Thyroid gland (tissue), 4 donors: ENCODE measurements at regions not wholly inside any gene's neighbourhood (a gene's known extent, or its start where the extent isn't known, plus 50 kb on each side); places are given as distances from the start of the nearest gene placed in this dataset.

Experiments
- DNase-seq, 2 donors: peaks; one replicate each; pipeline ENCODE4 v3.0.0-alpha.2; 2019
- H3K27ac ChIP-seq, 3 donors: fragments of 200-600 bp; sonication (generic); 1 replicate in 2 of 3; 2 replicates in 1 of 3; pipeline ENCODE4 v1.5.1; 2016 to 2019; ENCODE audit warnings: mild to moderate bottlenecking in 1 of 3, moderate library complexity in 1 of 3
- H3K27me3 ChIP-seq: fragments of 200-600 bp; sonication (generic); one replicate; pipeline ENCODE4 v1.5.1; 2019
- H3K36me3 ChIP-seq, 2 donors: fragments of 200-600 bp; sonication (generic); one replicate each; pipeline ENCODE4 v1.5.1; 2016 to 2019
- H3K4me1 ChIP-seq, 2 donors: fragments of 200-600 bp; sonication (generic); one replicate each; pipeline ENCODE4 v1.5.1; 2017 to 2019
- H3K4me3 ChIP-seq, 3 donors: fragments of 200-600 bp; sonication (generic); replicated peaks in 1 of 3; 1 replicate in 2 of 3; 2 replicates in 1 of 3; pipeline ENCODE4 v1.5.1; 2016; ENCODE audit warnings: mild to moderate bottlenecking in 1 of 3
- H3K9me3 ChIP-seq: fragments of 200-600 bp; sonication (generic); one replicate; pipeline ENCODE4 v1.5.1; 2017
- CTCF ChIP-seq, 6 experiments: fragments of 200-600 bp in 3 of 6; fragments of 450-650 bp in 3 of 6; sonication (generic) in 3 of 6; IDR thresholded peaks; one replicate each; pipeline ENCODE4 v1.5.1; 2016 to 2019; ENCODE audit warnings: antibody characterized with exemption in 6 of 6, mild to moderate bottlenecking in 2 of 6, inconsistent platforms in 1 of 6, moderate library complexity in 1 of 6
- POLR2A ChIP-seq, 2 donors: fragments of 450-650 bp; IDR thresholded peaks; one replicate each; pipeline ENCODE4 v1.6.1; 2017; ENCODE audit warnings: antibody characterized with exemption in 2 of 2, mild to moderate bottlenecking in 2 of 2, moderate library complexity in 1 of 2
- WGBS, 2 donors: methylation state at CpG; one replicate each; pipeline ENCODE4 v1.1.5; 2017; 5-methylcytosine and 5-hydroxymethylcytosine counted together
- intact Hi-C: fragments of 100-400 bp; cut with DNase I; formaldehyde crosslinking; loops from one replicate; pipeline ENCODE4 v1.15.1; 2023

- no peaks in the 10 kb centered on the region for H3K36me3 ChIP-seq
- no peak overlapping the region for H3K4me3 ChIP-seq
- TF ChIP-seq CTCF (IDR thresholded peaks at IDR 0.05) = no peak
- TF ChIP-seq POLR2A (IDR thresholded peaks at IDR 0.05) = no peak
- no peak overlapping the region for H3K27ac ChIP-seq
- intact Hi-C loops = no loop called here
- no peak for DNase-seq
- H3K4me1 ChIP-seq = no peaks in the 10 kb centered on the region
- H3K27me3 ChIP-seq = no peaks in the 10 kb centered on the region
- no peaks in the 10 kb centered on the region for H3K9me3 ChIP-seq
Measured at GRCh38 chr18:66813138-66813537, 209.2 kb upstream of the CDH19 start.

DNA sequence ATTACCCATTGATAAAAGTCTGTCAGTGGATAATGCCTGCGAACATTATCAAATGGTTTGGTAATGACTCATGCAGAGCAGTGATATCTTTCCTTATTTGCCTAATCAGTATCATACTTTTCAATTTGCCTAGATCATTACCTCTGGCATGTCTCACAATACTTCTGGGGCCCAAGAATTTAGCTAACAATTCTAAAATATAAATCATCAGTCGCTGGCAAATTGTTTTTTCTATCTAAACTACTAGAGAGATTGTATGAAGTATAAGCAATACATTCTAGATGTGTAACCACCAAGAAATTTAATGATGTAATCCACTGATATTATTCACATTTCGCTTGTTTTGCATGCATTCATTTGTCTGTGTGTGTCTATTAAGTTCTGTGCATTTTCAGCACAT lies 191.2 kb upstream of the CDH19 start:
- Histone ChIP-seq H3K36me3 (no peaks in the 10 kb centered on the region), H3K27me3 (no peaks in the 10 kb centered on the region), H3K4me3 (no peak overlapping the region), H3K9me3 (no peaks in the 10 kb centered on the region), H3K4me1 (no peaks in the 10 kb centered on the region), H3K27ac (no peak overlapping the region)
- intact Hi-C loops = no loop called here
- WGBS, 2 donors = 63 to 68% methylated on average over 3 of the region's 3 CpGs
- TF ChIP-seq POLR2A (IDR thresholded peaks at IDR 0.05) (no peak), CTCF (IDR thresholded peaks at IDR 0.05) (no peak)
- DNase-seq = no peak

GRCh38 chr18:66792466-66792865 lies 188.6 kb upstream of the CDH19 start:
- no peak for DNase-seq
- no peak overlapping the region for H3K4me3 ChIP-seq
- intact Hi-C loops = no loop called here
- no peaks in the 10 kb centered on the region for H3K9me3 ChIP-seq
- TF ChIP-seq CTCF (IDR thresholded peaks at IDR 0.05) (no peak), POLR2A (IDR thresholded peaks at IDR 0.05) (no peak)
- H3K36me3 ChIP-seq = no peaks in the 10 kb centered on the region
- H3K27ac ChIP-seq = no peak overlapping the region
- no peaks in the 10 kb centered on the region for H3K27me3 ChIP-seq
- WGBS, 2 donors = 69 to 73% methylated on average over 3 of the region's 3 CpGs
- H3K4me1 ChIP-seq = no peaks in the 10 kb centered on the region

DNA sequence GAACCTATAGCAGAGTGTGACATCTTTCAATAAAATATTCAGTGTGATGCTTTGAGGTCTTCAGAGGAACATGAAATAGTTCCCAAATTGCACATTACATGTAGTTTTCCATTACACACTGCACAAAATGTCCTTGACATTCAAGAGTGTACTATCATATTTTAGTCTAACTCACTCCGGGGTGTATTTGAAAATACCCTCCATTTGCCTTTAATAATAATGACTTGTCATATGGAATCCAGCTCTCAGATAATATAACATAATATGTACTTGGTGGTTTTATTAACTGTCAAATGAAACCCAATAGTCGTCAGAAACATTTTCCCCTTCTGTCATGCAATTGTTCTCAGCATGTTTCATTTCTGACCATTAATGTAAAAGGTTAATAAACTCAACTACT lies 176.7 kb upstream of the CDH19 start:
- intact Hi-C loops = no loop called here
- H3K27ac ChIP-seq = no peak overlapping the region
- H3K27me3 ChIP-seq = no peaks in the 10 kb centered on the region
- no peaks in the 10 kb centered on the region for H3K4me1 ChIP-seq
- no peak for TF ChIP-seq CTCF (IDR thresholded peaks at IDR 0.05)
- TF ChIP-seq POLR2A (IDR thresholded peaks at IDR 0.05) = no peak
- no peak for DNase-seq
- no peaks in the 10 kb centered on the region for H3K9me3 ChIP-seq
- 80 to 90% methylated on average over 2 of the region's 2 CpGs for whole genome bisulfite sequencing, 2 donors
- H3K4me3 ChIP-seq = no peak overlapping the region
- H3K36me3 ChIP-seq = no peaks in the 10 kb centered on the region

DNA sequence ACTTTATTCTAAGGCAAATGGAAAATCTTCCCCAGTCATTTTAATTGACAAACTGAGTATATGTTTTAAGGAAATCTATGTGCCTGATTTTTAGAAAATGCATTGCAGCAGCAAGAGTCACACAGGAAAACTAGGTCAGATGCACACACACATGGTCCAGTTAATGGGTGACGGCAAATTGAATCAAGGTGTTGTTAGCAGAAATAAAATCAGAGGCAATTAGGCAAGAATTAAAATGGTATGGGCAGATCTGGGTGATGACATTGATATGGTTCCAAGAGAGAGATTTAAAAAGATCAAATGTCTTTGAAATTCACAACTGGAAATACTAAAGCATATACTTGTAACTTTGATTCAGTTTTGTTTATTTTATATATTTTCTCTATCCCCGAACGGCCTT lies 174.2 kb upstream of the CDH19 start:
- Histone ChIP-seq H3K9me3 (no peaks in the 10 kb centered on the region), H3K4me3 (no peak overlapping the region), H3K27me3 (no peaks in the 10 kb centered on the region), H3K36me3 (no peaks in the 10 kb centered on the region), H3K4me1 (no peaks in the 10 kb centered on the region), H3K27ac (no peak overlapping the region)
- TF ChIP-seq CTCF (IDR thresholded peaks at IDR 0.05) = no peak
- no peak for TF ChIP-seq POLR2A (IDR thresholded peaks at IDR 0.05)
- DNase-seq = no peak
- intact Hi-C loops = no loop called here
- WGBS, 2 donors = 94 to 95% methylated on average over 3 of the region's 3 CpGs
